Tibial nerve (tissue), 4 donors: ENCODE measurements at regions not wholly inside any gene's neighbourhood (a gene's known extent, or its start where the extent isn't known, plus 50 kb on each side); places are given as distances from the start of the nearest gene placed in this dataset.

Experiments used
- EP300 ChIP-seq, 2 donors: sonication (generic); formaldehyde crosslinking; IDR thresholded peaks; one replicate each; pipeline ENCODE4 v1.6.1; 2017; ENCODE audit warnings: antibody characterized with exemption in 2 of 2, mild to moderate bottlenecking in 1 of 2
- POLR2A ChIP-seq, 2 donors: fragments of 450-650 bp; IDR thresholded peaks; one replicate each; pipeline ENCODE4 v1.6.1; 2017; ENCODE audit warnings: antibody characterized with exemption in 2 of 2, mild to moderate bottlenecking in 2 of 2, moderate library complexity in 2 of 2
- TF ChIP-seq, protein P1 (sequence below), 5 experiments: fragments of 200-600 bp in 3 of 5; fragments of 450-650 bp in 2 of 5; sonication (generic) in 3 of 5; IDR thresholded peaks; one replicate each; pipeline ENCODE4 v1.5.1; 2016 to 2019; ENCODE audit warnings: antibody characterized with exemption in 5 of 5, mild to moderate bottlenecking in 3 of 5, moderate library complexity in 2 of 5

DNA sequence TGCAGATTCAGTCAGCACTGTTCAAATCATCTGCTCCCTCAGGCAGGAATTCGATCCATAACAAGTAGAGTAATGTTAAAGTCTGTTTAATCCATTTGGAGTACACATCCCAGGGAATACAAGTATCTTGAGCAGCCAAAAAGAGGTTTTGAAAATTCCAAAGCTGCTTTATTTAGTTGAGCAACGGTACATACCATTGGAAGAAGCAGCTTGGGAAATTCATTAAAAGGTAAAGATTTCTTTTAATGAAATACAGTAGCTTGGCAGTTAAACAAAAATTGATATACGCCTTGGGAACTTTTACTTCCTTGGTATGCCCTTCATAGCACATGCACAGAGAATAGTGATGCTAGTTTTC, 153.8 kb downstream of the LRIG3 start:
- TF ChIP-seq, protein P1, sequence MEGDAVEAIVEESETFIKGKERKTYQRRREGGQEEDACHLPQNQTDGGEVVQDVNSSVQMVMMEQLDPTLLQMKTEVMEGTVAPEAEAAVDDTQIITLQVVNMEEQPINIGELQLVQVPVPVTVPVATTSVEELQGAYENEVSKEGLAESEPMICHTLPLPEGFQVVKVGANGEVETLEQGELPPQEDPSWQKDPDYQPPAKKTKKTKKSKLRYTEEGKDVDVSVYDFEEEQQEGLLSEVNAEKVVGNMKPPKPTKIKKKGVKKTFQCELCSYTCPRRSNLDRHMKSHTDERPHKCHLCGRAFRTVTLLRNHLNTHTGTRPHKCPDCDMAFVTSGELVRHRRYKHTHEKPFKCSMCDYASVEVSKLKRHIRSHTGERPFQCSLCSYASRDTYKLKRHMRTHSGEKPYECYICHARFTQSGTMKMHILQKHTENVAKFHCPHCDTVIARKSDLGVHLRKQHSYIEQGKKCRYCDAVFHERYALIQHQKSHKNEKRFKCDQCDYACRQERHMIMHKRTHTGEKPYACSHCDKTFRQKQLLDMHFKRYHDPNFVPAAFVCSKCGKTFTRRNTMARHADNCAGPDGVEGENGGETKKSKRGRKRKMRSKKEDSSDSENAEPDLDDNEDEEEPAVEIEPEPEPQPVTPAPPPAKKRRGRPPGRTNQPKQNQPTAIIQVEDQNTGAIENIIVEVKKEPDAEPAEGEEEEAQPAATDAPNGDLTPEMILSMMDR (IDR thresholded peaks at IDR 0.05), result no peak
- TF ChIP-seq POLR2A (IDR thresholded peaks at IDR 0.05) (no peak), EP300 (IDR thresholded peaks at IDR 0.05) (no peak)
